HCEC 1CT (cell line): ENCODE measurements at regions not wholly inside any gene's neighbourhood (a gene's known extent, or its start where the extent isn't known, plus 50 kb on each side); places are given as distances from the start of the nearest gene placed in this dataset.
"Not testable (repeated sequence)": the region's sequence is repeated elsewhere in the genome, so short reads cannot be mapped to it uniquely, and the experiment has no call there.

Experiments
- DNase-seq: peaks from one replicate; pipeline ENCODE4 v3.0.0-alpha.2; 2017

DNA sequence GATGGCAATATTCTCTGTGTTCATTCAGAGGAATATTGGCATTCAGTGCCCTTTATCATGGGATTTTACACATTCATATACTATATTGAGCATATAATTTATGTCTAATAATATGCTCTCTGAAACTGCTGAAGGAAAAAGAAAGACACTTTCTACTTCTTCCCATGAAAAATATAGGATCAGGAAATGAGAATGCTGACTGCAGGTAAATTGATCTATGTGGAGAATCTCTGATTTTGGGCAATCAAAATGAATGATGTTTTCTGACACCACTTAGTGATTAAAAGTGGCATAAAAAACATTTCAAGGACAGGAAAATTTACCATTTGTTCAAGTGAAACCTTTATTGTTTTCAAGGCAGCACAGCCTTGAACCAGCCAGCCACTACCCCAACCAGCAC is 260.1 kb upstream of the STXBP5 start:
- no peak for DNase-seq

DNA sequence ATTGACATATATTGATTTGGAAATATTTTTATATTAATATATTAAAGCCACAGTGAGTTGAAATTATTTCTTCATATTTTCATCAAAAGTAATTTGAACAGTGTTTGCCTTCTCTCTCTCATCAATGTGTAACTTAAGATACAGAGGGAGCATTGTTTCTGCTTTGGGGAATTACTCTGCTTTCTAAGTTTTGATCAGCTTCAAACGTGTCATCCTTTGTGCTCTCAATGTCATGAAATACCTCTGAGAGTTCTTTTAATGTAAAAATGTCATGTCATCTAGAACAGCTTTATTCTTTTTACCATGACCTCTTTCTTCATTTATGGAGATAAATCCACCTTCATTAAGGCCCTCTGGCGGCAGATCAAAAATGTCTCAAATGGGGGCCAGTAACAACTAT is 259.4 kb upstream of the STXBP5 start:
- DNase-seq: no peak

DNA sequence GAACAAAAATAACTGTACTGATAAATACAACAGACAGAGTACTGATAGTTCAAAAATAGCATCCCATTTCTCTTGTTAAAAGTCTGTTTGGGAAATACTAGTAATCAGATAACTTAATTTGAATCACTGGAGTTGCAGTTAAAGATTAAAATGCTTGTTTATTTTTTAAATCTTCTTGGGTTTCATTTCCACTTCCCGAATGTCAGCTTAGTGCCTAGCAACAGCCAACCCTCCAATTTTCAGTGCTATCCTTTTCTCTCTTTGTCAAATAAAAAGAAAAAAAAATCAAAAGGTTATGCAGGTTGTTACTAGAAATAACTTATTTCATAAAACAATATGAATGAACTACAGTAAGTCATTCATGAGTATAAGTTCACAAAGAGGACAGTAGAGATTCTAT is 257.7 kb upstream of the STXBP5 start:
- no peak for DNase-seq

DNA sequence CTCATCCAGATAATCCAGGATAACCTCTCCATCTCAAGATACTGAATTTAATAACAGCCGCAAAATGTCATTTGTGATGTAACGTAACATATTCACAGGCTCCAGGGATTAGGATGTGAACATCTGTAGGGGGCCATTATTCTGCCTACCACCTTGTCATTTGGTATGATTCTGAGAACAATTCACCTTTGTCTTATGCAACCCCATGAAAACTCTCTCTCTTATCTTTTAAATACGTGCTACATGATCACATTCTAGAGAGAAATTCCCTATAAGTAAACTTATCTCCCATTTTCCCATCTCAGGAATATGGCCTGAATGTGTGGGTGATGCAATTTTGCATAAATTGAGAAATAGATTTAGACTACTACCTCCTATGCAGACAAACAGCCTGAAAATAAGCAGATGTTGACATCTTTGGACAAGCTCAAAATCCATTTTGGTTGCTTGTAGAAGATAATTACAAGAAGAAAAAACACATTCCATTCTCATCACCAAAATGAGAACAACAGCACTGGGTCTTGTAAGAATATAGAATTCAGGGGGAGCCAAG is 255.4 kb upstream of the STXBP5 start:
- no peak for DNase-seq

DNA sequence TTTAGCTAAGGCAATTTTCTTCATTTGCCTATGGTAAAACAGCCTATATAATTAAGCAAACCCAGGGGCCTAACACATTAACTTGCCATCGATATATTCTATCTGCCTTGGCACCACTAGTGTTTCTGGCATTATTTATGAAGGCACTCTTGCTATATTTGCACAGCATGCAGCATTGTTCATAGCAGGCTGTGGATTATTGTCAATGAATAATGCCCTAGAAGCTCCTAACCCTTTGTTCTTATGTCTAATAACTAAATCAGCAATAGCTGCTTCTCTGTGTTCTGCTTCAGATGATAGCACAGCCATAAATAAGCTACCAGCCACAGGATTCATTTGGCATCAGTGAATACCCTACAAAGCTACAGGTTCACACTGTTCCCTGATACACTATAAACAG is 254.8 kb upstream of the STXBP5 start:
- DNase-seq: no peak

DNA sequence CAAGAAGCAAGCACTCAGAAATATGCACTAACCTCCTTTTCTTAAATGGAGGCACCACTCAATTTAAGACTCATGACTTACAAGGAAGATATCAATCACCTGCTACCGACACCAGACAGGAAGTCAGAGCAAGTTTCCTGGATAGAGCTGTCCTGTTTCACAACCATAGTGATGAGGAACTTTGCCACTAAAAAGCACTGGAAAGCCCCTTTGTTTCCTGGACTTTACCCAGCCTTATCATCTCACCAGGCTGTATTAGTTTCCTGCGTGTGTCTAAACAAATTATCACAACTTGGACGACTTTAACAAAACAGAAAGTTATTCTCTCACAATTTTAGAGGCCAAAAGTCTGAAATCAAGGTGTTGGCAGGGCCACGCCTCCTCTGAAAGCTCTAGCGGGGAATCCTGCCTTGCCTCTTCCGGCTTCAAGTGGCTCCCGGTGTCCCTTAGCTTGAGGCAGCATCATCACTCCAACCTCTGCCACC is 253.8 kb upstream of the STXBP5 start:
- no peak for DNase-seq

DNA sequence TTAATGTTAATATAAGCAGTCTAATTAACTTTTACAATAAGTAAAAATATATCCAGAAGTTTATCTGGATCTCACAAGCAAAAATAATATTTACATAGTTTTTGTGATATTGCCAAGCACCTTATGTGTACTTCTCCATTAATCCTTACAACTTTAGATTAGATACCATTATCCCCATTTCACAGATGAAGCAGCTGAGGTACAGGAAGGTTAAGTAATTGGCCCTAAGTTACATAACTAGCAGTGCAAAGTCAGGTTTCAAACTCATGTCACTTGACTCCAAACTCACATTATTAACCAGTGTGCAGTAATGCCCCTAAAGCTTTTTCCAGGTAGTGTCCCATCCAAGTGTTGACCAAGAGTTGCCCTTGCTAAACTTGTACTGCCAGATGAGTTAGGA is 248.6 kb upstream of the STXBP5 start:
- no peak for DNase-seq

DNA sequence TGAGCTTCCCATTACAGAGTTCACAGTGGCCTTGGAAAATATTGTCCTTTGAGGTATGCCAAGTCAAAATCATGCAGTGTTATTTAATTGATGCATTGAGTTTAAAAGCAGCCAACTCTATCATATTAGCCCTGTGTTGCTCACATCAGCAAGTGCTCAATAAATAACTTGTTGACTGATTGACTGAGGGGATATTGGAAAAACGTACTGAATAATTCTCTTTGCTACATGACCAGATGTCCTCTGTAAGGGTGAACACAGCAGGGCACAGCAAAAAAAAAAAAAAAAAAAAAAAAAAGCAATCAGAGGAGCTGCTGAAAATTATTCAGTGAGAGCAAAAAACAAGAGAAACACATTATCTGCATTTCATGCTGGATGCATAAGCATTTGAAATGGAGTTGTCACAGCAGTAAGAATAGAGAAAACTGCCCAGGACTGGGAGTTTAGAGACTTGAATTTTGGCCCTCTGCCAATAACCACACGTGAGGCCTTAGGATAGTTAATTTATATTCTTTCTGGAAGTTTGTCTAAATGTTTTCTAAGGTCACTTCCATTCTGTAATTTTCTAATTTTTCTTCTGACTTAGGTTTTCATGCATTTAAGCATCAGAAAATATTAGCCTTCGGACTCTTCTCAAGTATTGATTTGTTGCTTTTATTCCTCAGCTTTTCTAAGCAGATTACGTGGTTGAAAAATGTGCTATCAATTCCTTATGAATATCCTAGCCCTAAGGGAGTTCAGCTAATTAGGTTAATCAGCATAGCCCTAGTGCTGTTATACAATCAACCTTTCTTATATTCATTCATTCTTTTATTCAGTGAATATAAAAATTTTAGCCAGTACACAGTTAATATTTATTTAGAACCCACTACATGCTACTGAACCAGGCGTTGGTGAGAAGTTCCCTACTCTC is 246.8 kb upstream of the STXBP5 start:
- no peak for DNase-seq

DNA sequence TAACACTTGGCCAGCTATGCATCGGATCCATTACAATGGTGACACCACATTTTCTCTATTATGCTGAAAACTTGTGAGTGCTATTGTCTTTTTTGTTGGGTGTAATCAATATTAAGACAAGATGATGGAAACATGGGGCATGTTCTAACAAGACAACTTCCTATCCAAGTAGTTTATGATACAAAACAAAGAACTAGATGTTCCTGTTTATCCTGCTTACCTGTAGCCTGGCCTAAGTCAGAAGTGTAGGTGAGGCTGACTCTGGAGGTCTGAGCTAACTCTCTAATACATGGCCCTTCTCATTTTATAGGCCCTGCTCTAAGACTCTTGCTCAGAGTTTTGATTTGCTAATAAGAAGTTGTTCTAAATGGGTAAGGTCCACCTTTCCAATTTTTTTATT is 242.4 kb upstream of the STXBP5 start:
- no peak for DNase-seq

DNA sequence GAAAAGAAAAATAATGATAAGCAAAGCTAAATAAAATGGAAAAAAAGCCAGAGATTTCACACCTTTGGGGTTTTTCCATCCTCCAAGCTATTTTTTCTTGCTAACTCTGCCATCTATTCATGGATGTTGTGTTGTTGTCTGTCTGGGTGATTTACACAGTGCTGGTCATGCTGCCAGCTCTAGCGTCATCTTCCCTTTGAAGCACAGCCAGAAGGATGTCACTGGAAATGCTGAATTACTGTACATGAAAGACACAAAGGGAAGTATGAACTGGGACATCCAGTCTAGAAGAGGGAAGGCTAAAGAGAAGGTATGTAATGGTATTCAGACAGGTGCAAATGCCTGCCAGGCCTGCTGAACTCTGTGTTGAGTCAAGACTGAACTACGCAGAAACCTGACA is 241.9 kb upstream of the STXBP5 start:
- no peak for DNase-seq

DNA sequence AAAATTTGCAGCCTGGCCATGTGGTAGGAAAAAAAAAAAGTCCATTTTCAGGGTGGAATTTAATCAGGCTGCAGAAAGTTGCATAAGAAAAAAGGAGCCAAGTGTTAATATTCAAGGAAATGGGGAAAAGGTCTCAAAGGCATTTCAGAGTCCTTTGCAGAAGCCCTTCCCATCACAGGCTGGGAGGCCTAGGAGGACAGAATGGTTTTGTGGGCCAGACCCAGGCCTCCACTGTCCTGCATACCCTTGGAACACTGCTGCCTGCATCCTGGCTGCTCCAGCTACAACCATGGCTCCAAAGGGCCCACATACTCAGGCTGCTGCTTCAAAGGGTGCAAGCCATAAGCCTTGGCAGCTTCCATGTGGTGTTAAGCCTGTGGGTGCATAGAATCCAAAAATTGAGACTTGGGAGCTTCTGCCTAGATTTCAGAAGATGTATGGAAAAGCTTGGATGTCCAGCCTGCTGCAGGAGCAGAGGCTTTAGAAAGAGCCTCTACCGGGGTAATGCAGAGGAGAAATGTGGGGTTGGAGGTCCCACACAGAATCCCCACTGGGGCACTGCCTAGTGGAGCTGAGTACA is 239.0 kb upstream of the STXBP5 start:
- DNase-seq: no peak

DNA sequence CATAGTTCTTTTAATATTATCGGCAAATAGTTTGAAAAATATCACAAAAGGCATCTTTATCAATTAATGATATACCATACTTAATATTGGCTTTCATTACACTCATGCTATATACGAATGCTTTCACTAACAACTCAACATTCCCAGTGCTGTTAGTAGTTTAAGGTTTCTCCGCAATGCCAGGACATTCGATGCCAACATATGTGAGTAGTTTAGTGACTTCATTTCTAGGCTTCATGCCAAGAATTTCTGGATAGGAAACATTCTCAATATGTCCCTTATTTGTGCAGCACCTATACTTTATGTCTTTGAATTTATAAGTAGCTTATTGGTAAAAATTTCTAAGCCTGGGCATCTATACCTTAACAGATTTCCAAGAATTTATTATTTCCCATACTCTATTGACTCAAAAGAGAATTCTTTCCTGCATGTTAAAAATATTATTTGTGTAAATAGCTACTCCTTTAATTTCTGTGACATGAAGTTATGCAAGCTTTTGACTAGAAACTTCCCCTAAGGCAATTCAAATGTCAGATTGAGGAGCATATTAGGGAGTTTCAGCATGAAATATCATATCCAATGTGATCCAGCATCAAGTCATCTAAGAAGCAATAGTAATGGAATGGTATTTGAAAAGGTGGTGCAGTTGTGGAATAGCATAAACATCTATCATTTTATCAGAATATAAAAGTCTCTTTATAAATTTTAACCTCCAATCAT is 236.0 kb upstream of the STXBP5 start:
- peak; percentile 73 for DNase-seq

DNA sequence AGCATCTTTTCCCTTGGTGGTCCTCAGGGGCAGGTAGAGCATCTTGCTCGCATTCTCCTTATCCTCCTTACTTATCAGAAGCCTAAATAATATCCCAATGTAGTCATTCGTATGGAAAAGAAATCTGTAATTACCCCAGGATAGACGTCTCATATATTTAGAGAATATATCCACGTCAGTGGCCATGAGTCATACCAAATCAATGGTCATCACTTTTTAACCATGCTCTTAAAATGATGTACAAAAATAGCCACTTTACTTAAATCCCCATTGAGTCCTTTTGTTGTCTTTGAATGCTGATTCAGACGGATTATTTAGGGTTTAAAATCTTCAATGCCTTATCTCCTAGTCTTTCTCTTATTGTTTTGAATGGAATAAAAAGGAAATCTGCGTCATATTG is 231.7 kb upstream of the STXBP5 start:
- no peak for DNase-seq

DNA sequence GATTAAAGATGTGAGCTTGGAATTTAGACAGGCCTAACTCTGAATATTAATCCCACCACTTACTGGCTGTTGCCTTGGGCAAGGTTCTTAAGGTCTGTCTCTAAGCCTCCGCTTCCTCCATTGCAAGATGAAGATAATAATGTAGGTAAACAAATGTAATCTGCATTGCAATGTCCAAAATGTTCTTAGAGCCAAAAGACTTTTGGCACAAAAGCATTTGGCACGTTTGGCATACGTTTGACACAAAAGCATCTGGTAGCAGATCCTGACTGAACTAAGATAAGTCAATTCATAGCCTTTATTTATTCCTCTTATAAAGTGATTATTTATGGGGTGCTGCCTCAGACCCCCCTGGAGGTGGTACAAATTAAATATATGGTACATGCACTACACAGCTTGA is 229.9 kb upstream of the STXBP5 start:
- DNase-seq: no peak

DNA sequence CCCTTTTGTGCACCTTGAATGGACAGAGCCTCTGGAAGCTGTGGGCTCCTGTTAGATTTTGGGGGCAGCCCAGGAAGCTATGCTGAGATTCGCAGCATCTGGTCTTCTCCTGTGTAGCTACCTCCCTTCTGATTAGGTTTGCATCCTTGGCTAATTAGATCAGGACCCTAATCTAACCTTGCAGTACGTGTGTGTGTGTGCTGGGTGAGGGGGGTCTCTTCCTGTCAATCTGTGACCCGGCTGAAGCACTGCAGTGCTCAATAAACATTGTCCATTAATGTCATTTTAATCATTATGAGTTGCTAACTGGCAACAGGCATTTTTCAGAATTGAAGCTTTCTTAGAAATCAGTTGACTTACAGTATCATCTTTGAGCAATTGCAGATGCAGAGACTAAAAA is 229.1 kb upstream of the STXBP5 start:
- no peak for DNase-seq

DNA sequence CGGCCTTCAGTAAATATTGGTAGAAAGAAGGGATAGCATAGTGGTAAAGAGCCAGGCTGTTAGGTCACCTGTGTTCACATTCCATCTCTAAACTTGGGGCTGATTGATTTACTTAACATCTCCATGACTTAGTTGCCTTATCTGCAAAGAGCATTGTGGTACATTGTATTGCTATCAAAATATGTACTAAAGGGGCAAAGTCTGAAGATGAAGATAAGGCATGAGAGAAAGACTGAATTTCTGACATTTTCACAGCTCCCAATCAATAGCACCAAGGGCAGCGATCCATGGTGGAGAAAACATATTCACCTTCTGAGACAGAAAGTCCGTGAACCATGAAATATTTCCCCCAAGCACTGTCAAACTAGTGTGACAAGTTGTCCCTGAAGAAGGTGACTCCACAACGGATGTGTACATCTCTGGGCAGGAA is 223.3 kb upstream of the STXBP5 start:
- DNase-seq: no peak

DNA sequence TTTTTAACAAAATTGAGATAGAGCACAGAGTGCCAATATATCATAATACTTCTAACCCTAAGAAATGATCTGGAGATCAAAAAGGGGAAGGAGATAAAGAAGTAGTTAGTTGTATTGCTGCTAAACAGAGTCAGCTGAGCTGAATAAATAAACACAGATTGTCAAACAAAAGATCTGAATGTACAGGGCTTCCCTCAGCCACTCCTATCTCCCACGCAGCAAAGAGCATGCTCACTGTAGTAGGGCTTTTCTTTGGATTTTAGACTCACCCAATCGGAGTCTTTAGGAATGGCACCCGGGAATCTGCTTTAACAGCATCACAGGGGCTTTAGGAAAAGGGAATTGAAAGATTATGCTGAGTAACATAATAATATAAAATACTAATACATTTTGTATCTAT is 222.2 kb upstream of the STXBP5 start:
- DNase-seq: no peak

DNA sequence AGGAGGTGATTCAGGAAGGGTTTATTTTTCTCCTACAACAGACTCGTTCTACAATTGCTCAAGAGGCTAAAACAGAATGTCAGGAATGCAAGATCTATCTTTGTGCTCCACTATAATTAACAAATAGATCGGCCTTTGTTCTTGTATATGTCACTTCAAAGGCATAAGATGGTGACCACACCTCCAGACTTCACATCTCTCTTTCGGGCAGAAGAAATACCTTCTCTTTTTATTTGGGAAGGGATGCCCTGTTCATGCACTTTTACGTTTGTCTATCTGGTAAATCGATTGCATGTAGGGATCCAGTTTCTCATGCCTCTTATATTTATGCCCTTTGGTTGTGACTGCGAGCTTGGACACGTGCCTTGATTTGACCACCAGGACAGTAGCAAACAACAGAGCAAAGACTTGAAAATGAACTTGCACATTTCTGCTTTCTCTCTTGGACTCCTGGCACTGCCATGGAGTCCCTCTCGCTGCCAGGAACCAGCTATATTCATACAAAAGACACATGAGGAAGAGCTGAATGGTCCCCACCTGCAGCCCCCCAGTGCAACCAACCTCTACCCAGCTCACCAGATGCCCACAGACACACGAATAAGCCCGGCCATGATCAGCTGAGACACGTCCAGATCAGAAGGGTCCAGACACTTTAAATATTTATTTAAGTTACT is 219.8 kb upstream of the STXBP5 start:
- DNase-seq: no peak

DNA sequence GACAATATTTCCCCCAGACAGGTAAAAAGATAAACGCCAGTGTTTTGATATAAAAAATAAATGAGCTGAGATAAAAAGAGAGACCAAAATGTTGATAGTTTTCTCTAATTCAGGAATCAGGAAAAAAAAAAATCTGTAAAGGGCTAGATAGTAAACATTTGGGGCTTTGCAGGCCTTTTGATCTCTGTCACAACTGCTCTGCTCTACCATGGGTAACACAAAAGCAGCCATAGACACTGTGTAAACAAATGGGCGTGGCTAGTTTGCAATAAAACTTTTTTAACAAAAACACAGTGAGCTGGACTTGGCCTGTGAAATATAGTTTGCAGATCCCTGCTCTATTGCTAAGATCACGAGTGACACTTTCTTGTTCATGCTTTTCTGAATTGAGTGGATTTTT is 219.1 kb upstream of the STXBP5 start:
- no peak for DNase-seq

DNA sequence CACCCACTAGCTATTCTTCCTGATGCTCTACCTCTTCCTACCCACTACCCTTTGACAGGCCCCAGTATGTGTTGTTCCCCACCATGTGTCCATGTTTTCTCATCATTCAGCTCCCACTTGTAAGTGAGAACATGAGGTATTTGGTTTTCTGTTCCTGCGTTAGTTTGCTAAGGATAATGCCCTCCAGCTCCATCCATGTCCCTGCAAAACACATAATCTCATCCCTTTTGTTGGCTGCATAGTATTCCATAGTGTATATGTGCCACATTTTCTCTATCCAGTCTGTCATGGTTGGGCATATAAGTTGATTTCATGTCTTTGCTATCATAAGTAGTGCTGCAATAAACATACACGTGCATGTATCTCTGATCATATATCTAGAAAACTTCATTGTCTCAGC is 218.3 kb upstream of the STXBP5 start:
- no peak for DNase-seq

DNA sequence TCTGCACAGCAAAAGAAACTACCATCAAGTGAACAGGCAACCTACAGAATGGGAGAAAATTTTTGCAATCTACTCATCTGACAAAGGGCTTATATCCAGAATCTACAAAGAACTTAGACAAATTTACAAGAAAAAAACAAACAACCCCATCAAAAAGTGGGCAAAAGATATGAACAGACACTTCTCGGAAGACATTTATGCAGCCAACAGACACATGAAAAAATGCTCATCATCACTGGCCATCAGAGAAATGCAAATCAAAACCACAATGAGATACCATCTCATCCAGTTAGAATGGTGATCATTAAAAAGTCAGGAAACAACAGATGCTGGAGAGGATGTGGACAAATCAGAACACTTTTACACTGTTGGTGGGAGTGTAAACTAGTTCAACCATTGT is 216.3 kb upstream of the STXBP5 start:
- DNase-seq: not testable (repeated sequence)

DNA sequence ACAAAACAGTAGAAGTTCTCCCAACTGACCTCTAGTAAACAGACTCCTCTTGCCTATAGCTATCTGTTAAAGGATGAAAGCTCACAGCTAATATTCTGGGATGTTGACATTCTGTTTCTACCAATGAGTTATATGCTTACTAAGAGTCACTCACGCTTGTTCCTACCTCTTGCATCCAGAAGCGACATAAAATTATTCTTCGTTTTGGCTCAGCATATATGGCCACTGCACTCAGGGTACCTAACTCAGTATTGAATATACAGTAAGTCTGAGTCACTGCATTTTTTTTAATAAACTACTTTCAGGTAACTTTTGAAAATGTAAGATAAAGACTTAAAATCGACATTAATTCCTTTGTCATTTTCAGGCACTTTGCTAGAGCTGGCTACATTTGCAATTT is 214.4 kb upstream of the STXBP5 start:
- no peak for DNase-seq

DNA sequence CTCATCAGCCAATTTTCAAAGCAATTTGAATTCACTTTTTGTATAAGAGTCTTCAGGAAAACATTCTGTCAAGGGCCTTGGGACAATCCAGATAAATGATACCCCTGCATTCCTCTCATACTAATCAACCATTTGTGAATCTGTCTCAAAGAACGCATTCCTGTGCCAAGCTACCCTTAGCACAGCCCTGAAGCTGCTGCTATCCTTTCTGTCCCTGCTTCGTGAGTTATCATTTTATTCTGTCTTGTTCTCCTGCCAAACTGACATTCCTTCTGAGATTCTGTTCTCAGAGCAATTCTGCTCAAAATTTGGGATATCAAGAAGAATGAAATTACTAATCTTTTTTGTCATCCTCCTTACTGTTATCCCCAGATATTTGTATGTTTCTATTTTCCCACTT is 213.9 kb upstream of the STXBP5 start:
- peak; percentile 55 for DNase-seq
